ENCODE measurements at regions not wholly inside any gene's neighbourhood (a gene's known extent, or its start where the extent isn't known, plus 50 kb on each side); places are given as distances from the start of the nearest gene placed in this dataset.

DNA sequence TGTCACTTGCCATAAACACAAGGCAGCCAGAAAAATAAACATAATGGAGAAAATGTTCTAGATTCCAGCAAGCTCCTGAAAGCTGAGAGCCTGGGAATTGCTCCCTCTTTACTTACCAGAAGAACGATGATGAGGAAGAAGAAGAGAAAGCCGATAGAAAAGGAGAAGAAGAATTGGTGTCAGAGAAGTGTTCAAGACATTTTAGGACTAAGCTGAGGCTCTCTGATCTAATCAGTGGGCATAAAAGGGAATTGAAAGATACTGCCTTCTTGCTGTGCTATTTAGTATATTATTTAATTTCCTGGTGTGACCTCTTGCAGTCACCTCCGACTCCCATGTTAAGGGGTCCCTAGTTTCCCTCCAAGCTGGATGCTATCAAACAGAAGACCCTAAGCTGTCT is 316.6 kb upstream of the JARID2 start:
- TF ChIP-seq, protein P1, sequence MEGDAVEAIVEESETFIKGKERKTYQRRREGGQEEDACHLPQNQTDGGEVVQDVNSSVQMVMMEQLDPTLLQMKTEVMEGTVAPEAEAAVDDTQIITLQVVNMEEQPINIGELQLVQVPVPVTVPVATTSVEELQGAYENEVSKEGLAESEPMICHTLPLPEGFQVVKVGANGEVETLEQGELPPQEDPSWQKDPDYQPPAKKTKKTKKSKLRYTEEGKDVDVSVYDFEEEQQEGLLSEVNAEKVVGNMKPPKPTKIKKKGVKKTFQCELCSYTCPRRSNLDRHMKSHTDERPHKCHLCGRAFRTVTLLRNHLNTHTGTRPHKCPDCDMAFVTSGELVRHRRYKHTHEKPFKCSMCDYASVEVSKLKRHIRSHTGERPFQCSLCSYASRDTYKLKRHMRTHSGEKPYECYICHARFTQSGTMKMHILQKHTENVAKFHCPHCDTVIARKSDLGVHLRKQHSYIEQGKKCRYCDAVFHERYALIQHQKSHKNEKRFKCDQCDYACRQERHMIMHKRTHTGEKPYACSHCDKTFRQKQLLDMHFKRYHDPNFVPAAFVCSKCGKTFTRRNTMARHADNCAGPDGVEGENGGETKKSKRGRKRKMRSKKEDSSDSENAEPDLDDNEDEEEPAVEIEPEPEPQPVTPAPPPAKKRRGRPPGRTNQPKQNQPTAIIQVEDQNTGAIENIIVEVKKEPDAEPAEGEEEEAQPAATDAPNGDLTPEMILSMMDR (IDR thresholded peaks at IDR 0.05; ENCODE audit: low read depth, low read length), result no peak
- H3K4me3 ChIP-seq (ENCODE audit: low read depth, low read length), result no peak overlapping the region

DNA sequence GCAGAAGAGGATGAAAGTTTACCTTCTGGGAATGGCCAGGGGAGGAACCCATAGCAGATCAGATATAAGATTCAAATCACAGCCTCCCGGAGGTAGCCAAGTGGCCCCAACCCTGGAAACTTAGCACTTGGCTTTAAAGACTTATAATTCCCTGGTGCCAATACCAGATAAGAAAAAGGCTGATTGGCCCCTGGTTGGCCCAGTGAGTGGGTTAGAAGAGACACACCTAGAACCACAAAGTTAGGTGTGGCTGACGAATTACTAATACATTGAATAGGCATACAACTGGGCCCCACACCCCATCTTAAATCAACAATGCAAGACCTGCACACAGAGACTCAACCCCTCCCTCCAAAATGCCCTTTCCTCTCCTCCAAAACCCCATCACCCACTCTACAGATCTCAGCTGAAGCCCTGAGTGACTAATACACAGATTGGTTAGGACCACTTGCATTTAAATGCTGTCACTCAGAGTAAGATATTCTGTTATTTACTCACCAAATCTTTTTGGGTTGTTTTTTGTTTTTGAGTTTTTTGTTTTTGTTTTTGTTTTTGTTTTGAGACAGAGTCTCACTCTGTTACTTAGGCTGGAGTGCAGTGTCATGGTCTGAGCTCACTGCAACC is 315.4 kb upstream of the JARID2 start:
- no peak overlapping the region for H3K4me3 ChIP-seq (ENCODE audit: low read depth, low read length)
- TF ChIP-seq, protein P1 (IDR thresholded peaks at IDR 0.05; ENCODE audit: low read depth, low read length), result no peak

DNA sequence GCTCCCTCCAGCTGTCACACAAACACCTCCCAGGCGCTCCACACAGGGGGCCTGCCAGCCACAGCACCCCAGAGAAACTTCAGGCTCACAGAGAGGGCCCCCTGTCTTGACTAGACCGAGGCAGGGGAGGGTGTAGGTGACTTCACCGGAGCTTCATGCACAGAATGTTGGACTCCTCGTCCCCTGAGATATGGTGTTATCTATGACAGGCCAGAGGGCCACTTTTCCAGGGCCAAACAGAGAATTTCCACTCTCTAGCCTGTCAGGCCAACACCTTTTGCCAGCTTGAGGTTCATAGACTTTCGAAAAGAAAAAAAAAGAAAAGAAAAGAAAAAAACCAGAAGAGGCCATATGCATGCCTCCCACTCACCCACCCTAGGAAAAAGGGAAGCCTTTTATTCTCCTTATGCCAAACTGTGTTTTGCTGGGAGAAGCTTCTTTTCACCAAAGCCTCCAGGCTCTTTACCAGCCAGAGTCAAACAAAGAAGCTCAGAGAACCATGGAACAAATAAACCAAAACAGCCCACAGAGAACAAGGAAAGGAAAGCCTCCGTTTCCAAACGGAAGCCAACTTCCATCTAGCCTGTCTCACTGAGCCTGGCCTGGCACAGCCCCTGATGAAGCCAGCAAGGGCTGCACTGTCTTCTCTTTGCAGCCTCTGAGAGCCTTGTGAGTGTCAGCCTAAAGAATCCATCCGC is 313.2 kb upstream of the JARID2 start:
- TF ChIP-seq, protein P1 (IDR thresholded peaks at IDR 0.05; ENCODE audit: low read depth, low read length), result no peak
- no peak overlapping the region for H3K4me3 ChIP-seq (ENCODE audit: low read depth, low read length)

DNA sequence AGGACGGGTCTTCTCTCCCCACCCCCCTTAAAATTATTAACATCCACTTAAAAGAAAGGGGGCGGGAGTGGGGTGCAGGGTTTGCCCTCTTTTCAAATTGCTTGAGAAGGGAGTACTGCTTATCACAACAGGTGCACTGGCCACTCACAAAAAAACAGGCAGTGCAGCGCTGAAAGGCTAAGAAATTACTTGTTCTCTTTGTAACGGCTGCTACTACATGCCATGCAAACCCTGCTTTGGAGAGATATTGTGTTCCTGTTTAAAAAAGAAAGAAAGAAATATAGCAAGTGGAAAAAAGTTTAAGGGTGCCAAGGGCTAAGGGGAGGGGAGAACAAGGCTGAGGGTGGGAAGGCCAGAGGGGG is 312.7 kb upstream of the JARID2 start:
- H3K4me3 ChIP-seq (ENCODE audit: low read depth, low read length), result no peak overlapping the region
- TF ChIP-seq, protein P1 (IDR thresholded peaks at IDR 0.05; ENCODE audit: low read depth, low read length), result no peak

DNA sequence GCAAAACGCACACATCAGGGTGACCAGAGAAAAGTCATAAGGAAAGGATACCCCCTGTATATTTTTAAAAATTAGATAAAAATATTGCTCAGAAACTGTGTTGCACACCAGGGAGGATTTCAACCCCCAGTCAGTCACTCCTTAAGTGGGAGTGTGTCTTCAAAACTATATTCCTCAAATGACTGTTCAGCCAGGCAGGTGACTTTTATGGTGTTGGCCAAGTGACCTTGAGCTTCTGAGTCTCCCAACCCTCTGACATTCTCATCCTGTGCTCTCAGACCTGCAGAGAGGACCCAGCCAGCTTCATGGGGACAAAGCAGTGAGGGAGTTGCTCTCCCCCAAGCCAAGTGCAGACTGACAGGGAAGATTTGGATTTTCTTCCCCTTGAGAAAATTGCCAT is 311.9 kb upstream of the JARID2 start:
- TF ChIP-seq, protein P1 (IDR thresholded peaks at IDR 0.05; ENCODE audit: low read depth, low read length), result no peak
- no peak overlapping the region for H3K4me3 ChIP-seq (ENCODE audit: low read depth, low read length)

DNA sequence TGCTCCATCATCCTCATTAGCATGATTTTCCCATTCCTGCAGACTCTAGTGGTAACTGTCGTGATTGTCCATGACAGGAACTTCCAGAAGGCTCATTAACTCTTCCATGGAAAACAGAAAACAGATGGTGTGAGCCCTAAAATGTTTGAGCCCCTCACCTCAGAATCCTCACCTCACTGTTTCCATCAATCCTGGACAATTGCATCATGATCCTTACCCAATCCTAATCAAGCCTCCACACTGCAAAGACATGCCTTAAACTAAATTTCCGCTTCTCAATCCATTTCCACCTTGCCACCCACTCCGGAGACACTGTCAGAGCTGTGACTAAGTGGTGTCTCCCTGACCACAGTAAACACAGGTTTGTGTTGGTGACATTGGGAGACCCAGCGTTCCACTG is 311.0 kb upstream of the JARID2 start:
- H3K4me3 ChIP-seq (ENCODE audit: low read depth, low read length), result no peak overlapping the region
- TF ChIP-seq, protein P1 (IDR thresholded peaks at IDR 0.05; ENCODE audit: low read depth, low read length), result no peak

DNA sequence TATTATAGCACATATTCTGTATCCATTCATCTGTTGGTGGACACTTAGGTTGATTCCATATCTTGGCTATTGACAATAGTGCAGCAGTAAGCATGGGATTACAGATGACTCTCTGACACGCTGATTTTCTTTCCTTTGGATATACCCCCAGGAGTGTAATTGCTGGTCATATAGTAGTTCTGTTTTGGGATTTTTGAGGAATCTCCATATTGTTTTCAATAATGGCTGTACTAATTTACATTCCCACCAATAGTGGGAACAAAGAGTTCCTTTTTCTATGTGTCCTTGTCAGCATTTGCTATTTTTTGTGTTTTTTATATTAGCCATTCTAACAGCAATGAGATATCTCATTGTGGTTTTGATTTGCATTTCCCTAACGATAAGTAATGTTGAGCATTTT is 309.0 kb upstream of the JARID2 start:
- TF ChIP-seq, protein P1 (IDR thresholded peaks at IDR 0.05; ENCODE audit: low read depth, low read length), result no peak

More for the DNA sequence above, 309.0 kb upstream of the JARID2 start:
- no peak overlapping the region for H3K4me3 ChIP-seq (ENCODE audit: low read depth, low read length)

All from WI38 (cell line).